ENCODE measurements at regions not wholly inside any gene's neighbourhood (a gene's known extent, or its start where the extent isn't known, plus 50 kb on each side); places are given as distances from the start of the nearest gene placed in this dataset.

DNA sequence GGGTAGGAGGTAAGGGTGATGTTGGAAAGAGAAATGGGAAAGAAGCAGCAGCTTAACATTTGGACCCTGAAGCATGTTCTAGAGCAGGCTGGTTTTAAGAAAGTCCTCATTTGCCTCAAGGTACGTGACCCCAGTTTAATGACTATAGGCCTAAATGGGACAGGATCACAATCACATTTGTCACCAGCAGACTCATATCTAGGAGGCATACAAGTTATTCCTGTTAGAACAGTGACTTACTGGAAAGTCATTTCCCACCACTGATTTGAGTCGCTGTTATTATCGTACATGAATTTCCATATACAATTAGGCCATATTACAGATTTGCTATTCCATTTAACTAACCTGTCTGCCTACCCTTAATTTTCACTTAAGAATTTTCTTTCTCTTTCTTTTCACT lies 326.1 kb downstream of the DAD1 start:
- Histone ChIP-seq H3K23me2 (ENCODE audit: low read depth, low read length) (no peaks in the 10 kb centered on the region), H4K91ac (replicated peaks; ENCODE audit: insufficient read length, low read length) (no peak overlapping the region), H3K79me1 (ENCODE audit: low read depth, low read length) (no peaks in the 10 kb centered on the region), H3K9me3 (ENCODE audit: insufficient read depth in 2 of 2, low read depth in 1 of 2, low read length in 1 of 2) (no peaks in the 10 kb centered on the region; a peak in 1 of 4 replicates), H3K79me2 (ENCODE audit: control insufficient read depth in 1 of 2, insufficient read depth in 2 of 2, low read length in 2 of 2) (no peaks in the 10 kb centered on the region), H3K9ac (replicated peaks in 1 of 4; ENCODE audit: extremely low read depth in 1 of 4, low read depth in 3 of 4, low read length in 3 of 4) (no peak overlapping the region), H3K23ac (ENCODE audit: insufficient read length) (no peak overlapping the region), H3K4me3 (ENCODE audit: extremely low read depth in 1 of 4, insufficient read depth in 2 of 4, low read depth in 3 of 4, low read length in 4 of 4) (no peak overlapping the region), H2BK5ac (ENCODE audit: low read depth, low read length) (no peak overlapping the region), H3K36me3 (ENCODE audit: control insufficient read depth in 2 of 4, insufficient read depth in 4 of 4, low read length in 3 of 4) (no peaks in the 10 kb centered on the region), H4K5ac (ENCODE audit: insufficient read length, low read depth, low read length) (no peak overlapping the region), H2BK120ac (replicated peaks; ENCODE audit: low read depth, low read length) (no peak overlapping the region), H3K4ac (replicated peaks; ENCODE audit: insufficient read length, low read depth, low read length) (no peak overlapping the region), H3K4me1 (replicated peaks in 1 of 4; ENCODE audit: control insufficient read depth in 3 of 4, insufficient read depth in 4 of 4, low read length in 3 of 4) (peaks cover 0 to 4% (median under 1%) of the 10 kb centered on the region in 4 experiments; a peak in 2 of 7 replicates), H3K14ac (ENCODE audit: insufficient read length) (no peak overlapping the region), H2AK5ac (ENCODE audit: low read depth, low read length) (no peak overlapping the region), H3K27me3 (replicated peaks in 1 of 4; ENCODE audit: control insufficient read depth in 3 of 4, extremely low read depth in 1 of 4, insufficient read depth in 3 of 4, low read length in 3 of 4) (no peaks in the 10 kb centered on the region), H3K4me2 (ENCODE audit: insufficient read depth in 1 of 2, low read depth in 2 of 2, low read length in 2 of 2) (no peak overlapping the region), H2BK20ac (ENCODE audit: low read length) (no peak overlapping the region), H4K8ac (ENCODE audit: extremely low read depth, insufficient read depth, low read length) (no peak overlapping the region), H3K56ac (replicated peaks; ENCODE audit: insufficient read length, low read depth, low read length) (no peak overlapping the region), H2AFZ (ENCODE audit: low read length) (no peak overlapping the region), H3K18ac (ENCODE audit: extremely low read depth, low read length) (no peak overlapping the region), H2BK15ac (ENCODE audit: low read length) (peak overlapping the region; percentile 95; the same call in 1 of the 2 replicates), H4K20me1 (replicated peaks in 1 of 2; ENCODE audit: control insufficient read depth in 1 of 2, insufficient read depth in 2 of 2, low read length in 2 of 2) (no peaks in the 10 kb centered on the region), H3K27ac (ENCODE audit: low read depth, low read length) (no peak overlapping the region), H2BK12ac (ENCODE audit: low read depth, low read length) (no peak overlapping the region)
- FAIRE-seq (no peak), DNase-seq (ENCODE audit: low read depth in 1 of 2, low spot score in 2 of 2) (no peak)
- TF ChIP-seq HDAC2 (IDR thresholded peaks at IDR 0.05; ENCODE audit: borderline replicate concordance in 1 of 2, low read depth in 2 of 2, low read length in 2 of 2) (no peak), SIN3A (conservative IDR thresholded peaks at IDR 0.05 in 1 of 2, IDR thresholded peaks at IDR 0.05 in 1 of 2; ENCODE audit: low read depth in 1 of 2, low read length in 2 of 2) (no peak), JUN (IDR thresholded peaks at IDR 0.05; ENCODE audit: low read depth, low read length) (no peak), CBX8 (IDR thresholded peaks at IDR 0.05; ENCODE audit: borderline replicate concordance, low read depth, low read length) (no peak), YY1 (IDR thresholded peaks at IDR 0.05; ENCODE audit: low read depth, low read length) (no peak), TCF12 (IDR thresholded peaks at IDR 0.05; ENCODE audit: low read depth, low read length) (no peak), NANOG (IDR thresholded peaks at IDR 0.05; ENCODE audit: insufficient read depth, low read depth, low read length, poor library complexity, severe bottlenecking) (no peak)
- TF ChIP-seq, protein P1, sequence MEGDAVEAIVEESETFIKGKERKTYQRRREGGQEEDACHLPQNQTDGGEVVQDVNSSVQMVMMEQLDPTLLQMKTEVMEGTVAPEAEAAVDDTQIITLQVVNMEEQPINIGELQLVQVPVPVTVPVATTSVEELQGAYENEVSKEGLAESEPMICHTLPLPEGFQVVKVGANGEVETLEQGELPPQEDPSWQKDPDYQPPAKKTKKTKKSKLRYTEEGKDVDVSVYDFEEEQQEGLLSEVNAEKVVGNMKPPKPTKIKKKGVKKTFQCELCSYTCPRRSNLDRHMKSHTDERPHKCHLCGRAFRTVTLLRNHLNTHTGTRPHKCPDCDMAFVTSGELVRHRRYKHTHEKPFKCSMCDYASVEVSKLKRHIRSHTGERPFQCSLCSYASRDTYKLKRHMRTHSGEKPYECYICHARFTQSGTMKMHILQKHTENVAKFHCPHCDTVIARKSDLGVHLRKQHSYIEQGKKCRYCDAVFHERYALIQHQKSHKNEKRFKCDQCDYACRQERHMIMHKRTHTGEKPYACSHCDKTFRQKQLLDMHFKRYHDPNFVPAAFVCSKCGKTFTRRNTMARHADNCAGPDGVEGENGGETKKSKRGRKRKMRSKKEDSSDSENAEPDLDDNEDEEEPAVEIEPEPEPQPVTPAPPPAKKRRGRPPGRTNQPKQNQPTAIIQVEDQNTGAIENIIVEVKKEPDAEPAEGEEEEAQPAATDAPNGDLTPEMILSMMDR (IDR thresholded peaks at IDR 0.05; ENCODE audit: control extremely low read depth in 1 of 3, insufficient read depth in 1 of 3, low read depth in 1 of 3, low read length in 3 of 3): no peak
- ChIA-PET POLR2A (ENCODE audit: partially characterized antibody) (no interaction called here), CTCF (ENCODE audit: partially characterized antibody) (interaction anchor here (1.5 to 2.2 kb wide), 3 partner anchors 11 to 36 kb away, joined by 4 to 8 read pairs (median 4); no protein-coding TSS in a partner anchor)
- WGBS, 2 experiments (ENCODE audit: extremely low coverage in 1 of 2, insufficient coverage in 1 of 2, insufficient read length in 1 of 2, insufficient replicate concordance in 2 of 2, low coverage in 1 of 2, low lambda C conversion rate in 2 of 2, missing lambda C conversion rate in 1 of 2): 95% methylated on average over 3 of the region's 3 CpGs; no CpG with 5 or more reads in 1 of the 2 experiments
